ENCODE measurements at regions not wholly inside any gene's neighbourhood (a gene's known extent, or its start where the extent isn't known, plus 50 kb on each side); places are given as distances from the start of the nearest gene placed in this dataset.

- dilution Hi-C loops (cut with MboI; ENCODE audit: extremely low pct_ligation_motif_present, low sequenced_read_pairs), result no loop called here
- DNase-seq (ENCODE audit: low read depth, low spot score) (no peak), FAIRE-seq (no peak)
- H3K9me3 ChIP-seq (ENCODE audit: control insufficient read depth, low read depth, low read length), result no peaks in the 10 kb centered on the region
- peaks cover 15% of the 10 kb centered on the region for H3K27me3 ChIP-seq (ENCODE audit: control insufficient read depth, extremely low read depth, insufficient read depth, low read length)
- no peaks in the 10 kb centered on the region for H3K36me3 ChIP-seq (ENCODE audit: control insufficient read depth in 2 of 2, extremely low read depth in 1 of 2, insufficient read depth in 2 of 2, low read length in 2 of 2)
- no peaks in the 10 kb centered on the region for H3K79me2 ChIP-seq (ENCODE audit: control insufficient read depth, insufficient read depth, low read length)
- H3K4me2 ChIP-seq (ENCODE audit: control insufficient read depth, extremely low read depth, insufficient read depth, low read depth, low read length), result no peak overlapping the region
- TF ChIP-seq EZH2 (IDR thresholded peaks at IDR 0.05; ENCODE audit: low read length) (no peak), CTCF (optimal IDR thresholded peaks at IDR 0.05 in 1 of 3, IDR thresholded peaks at IDR 0.05 in 1 of 3, conservative IDR thresholded peaks at IDR 0.05 in 1 of 3; ENCODE audit: extremely low read depth in 1 of 3, insufficient read depth in 2 of 3, low read length in 3 of 3) (no peak)
- H3K9ac ChIP-seq (ENCODE audit: control insufficient read depth, extremely low read depth, insufficient read depth, low read length), result no peak overlapping the region
- no peaks in the 10 kb centered on the region for H3K9me1 ChIP-seq (ENCODE audit: control insufficient read depth, extremely low read depth, insufficient read depth, low read length)
- H3K27ac ChIP-seq (ENCODE audit: control insufficient read depth, insufficient read depth, low read length), result no peak overlapping the region
- no peak overlapping the region for H3K4me3 ChIP-seq (ENCODE audit: control insufficient read depth in 2 of 3, extremely low read depth in 1 of 3, insufficient read depth in 2 of 3, low read depth in 1 of 3, low read length in 3 of 3)
- no peak overlapping the region for H2AFZ ChIP-seq (ENCODE audit: control insufficient read depth, low read length)
- H4K20me1 ChIP-seq (ENCODE audit: control insufficient read depth, extremely low read depth, insufficient read depth, low read length), result no peaks in the 10 kb centered on the region
- H3K4me1 ChIP-seq (ENCODE audit: control insufficient read depth, extremely low read depth, insufficient read depth, low read length), result no peaks in the 10 kb centered on the region
Measured at GRCh38 chr16:86297866-86298757, 212.2 kb upstream of the FOXF1 start.

- dilution Hi-C loops (cut with MboI; ENCODE audit: extremely low pct_ligation_motif_present, low sequenced_read_pairs), result no loop called here
- FAIRE-seq (no peak), DNase-seq (ENCODE audit: low read depth, low spot score) (no peak)
- Histone ChIP-seq H3K79me2 (ENCODE audit: control insufficient read depth, insufficient read depth, low read length) (no peaks in the 10 kb centered on the region), H3K9me3 (ENCODE audit: control insufficient read depth, low read depth, low read length) (no peaks in the 10 kb centered on the region), H3K9ac (ENCODE audit: control insufficient read depth, extremely low read depth, insufficient read depth, low read length) (no peak overlapping the region), H3K4me1 (ENCODE audit: control insufficient read depth, extremely low read depth, insufficient read depth, low read length) (no peaks in the 10 kb centered on the region), H3K4me3 (ENCODE audit: control insufficient read depth in 2 of 3, extremely low read depth in 1 of 3, insufficient read depth in 2 of 3, low read depth in 1 of 3, low read length in 3 of 3) (no peak overlapping the region), H2AFZ (ENCODE audit: control insufficient read depth, low read length) (no peak overlapping the region), H3K9me1 (ENCODE audit: control insufficient read depth, extremely low read depth, insufficient read depth, low read length) (no peaks in the 10 kb centered on the region), H3K4me2 (ENCODE audit: control insufficient read depth, extremely low read depth, insufficient read depth, low read depth, low read length) (no peak overlapping the region), H3K36me3 (ENCODE audit: control insufficient read depth in 2 of 2, extremely low read depth in 1 of 2, insufficient read depth in 2 of 2, low read length in 2 of 2) (no peaks in the 10 kb centered on the region), H3K27ac (ENCODE audit: control insufficient read depth, insufficient read depth, low read length) (no peak overlapping the region), H4K20me1 (ENCODE audit: control insufficient read depth, extremely low read depth, insufficient read depth, low read length) (no peaks in the 10 kb centered on the region), H3K27me3 (ENCODE audit: control insufficient read depth, extremely low read depth, insufficient read depth, low read length) (peaks cover 15% of the 10 kb centered on the region)
- TF ChIP-seq CTCF (optimal IDR thresholded peaks at IDR 0.05 in 1 of 3, IDR thresholded peaks at IDR 0.05 in 1 of 3, conservative IDR thresholded peaks at IDR 0.05 in 1 of 3; ENCODE audit: extremely low read depth in 1 of 3, insufficient read depth in 2 of 3, low read length in 3 of 3), result no peak
- TF ChIP-seq EZH2 (IDR thresholded peaks at IDR 0.05; ENCODE audit: low read length), result no peak
Measured at GRCh38 chr16:86298758-86299134, 211.6 kb upstream of the FOXF1 start.

Data from keratinocyte (primary cell).